Choroid plexus epithelial cell (primary cell): ENCODE measurements at regions not wholly inside any gene's neighbourhood (a gene's known extent, or its start where the extent isn't known, plus 50 kb on each side); places are given as distances from the start of the nearest gene placed in this dataset.
"Not testable (repeated sequence)": the region's sequence is repeated elsewhere in the genome, so short reads cannot be mapped to it uniquely, and the experiment has no call there.

Experiments used
- DNase-seq: peaks from one replicate; pipeline ENCODE4 v3.0.0-alpha.2; 2010; ENCODE audit warnings: low read depth
- H3K4me3 ChIP-seq: 2 replicates; pipeline ENCODE4 v1.5.1; 2011; ENCODE audit warnings: low read depth, mild to moderate bottlenecking, control low read depth, low read length, moderate library complexity
- TF ChIP-seq, protein P1 (sequence below): conservative IDR thresholded peaks from 2 replicates; pipeline ENCODE4 v1.5.1; 2011; ENCODE audit warnings: low read depth, mild to moderate bottlenecking, control low read depth, inconsistent platforms, low read length, moderate library complexity

DNA sequence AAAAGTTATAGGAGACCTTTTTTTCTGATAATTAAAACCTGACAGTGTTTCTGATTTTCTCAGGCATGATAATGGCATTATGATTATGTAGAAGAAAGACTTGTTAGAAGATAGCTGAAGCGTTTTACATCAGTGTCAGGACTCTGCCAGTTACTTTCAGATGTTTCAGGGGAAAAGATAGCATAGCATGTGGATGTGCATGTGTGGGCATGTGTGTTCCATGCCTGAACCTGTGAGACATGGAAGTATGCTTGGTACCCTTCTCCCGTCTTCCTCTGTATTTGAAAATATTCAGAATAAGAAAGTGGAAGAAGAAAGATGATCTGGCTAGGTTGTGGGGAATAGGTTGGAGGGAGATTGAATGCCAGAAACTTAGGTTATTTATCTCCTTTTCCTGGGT lies 113.1 kb upstream of the PCAT7 start:
- DNase-seq, result no peak
- H3K4me3 ChIP-seq, result no peak overlapping the region
- TF ChIP-seq, protein P1, sequence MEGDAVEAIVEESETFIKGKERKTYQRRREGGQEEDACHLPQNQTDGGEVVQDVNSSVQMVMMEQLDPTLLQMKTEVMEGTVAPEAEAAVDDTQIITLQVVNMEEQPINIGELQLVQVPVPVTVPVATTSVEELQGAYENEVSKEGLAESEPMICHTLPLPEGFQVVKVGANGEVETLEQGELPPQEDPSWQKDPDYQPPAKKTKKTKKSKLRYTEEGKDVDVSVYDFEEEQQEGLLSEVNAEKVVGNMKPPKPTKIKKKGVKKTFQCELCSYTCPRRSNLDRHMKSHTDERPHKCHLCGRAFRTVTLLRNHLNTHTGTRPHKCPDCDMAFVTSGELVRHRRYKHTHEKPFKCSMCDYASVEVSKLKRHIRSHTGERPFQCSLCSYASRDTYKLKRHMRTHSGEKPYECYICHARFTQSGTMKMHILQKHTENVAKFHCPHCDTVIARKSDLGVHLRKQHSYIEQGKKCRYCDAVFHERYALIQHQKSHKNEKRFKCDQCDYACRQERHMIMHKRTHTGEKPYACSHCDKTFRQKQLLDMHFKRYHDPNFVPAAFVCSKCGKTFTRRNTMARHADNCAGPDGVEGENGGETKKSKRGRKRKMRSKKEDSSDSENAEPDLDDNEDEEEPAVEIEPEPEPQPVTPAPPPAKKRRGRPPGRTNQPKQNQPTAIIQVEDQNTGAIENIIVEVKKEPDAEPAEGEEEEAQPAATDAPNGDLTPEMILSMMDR, result no peak

DNA sequence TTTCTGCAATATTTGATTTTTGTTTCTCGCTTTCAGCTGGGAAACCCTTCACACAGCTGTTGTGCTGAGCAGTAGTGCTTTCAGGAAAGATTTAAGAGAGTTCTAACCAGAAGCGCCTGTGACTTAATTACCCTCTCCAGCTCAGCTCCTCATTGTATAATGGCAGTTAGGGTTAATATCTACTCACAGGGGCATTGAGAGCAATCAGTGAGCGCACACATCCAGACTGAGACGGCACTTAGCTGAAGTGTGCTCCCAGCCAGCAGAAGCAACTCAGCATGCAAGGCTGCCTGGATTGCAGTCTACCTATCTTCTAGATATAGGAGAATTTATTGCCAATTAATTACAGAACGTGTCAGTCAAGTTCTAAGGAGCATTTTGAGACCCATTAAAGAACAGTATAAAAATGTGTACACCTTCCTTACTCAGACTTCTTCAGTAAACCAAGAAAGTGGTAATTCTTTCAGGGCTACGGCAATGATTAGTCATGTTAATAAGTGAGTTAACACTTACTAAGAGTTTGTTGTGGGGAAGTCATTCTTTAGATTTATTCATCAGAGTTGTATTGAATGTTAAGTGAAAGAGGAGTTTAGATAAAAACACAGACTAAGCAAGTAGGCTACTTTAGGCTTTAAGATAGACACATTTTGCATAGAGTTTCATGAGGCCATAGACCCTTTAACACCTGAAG lies 111.7 kb upstream of the PCAT7 start:
- H3K4me3 ChIP-seq, result no peak overlapping the region
- no peak for DNase-seq
- TF ChIP-seq, protein P1, result no peak

DNA sequence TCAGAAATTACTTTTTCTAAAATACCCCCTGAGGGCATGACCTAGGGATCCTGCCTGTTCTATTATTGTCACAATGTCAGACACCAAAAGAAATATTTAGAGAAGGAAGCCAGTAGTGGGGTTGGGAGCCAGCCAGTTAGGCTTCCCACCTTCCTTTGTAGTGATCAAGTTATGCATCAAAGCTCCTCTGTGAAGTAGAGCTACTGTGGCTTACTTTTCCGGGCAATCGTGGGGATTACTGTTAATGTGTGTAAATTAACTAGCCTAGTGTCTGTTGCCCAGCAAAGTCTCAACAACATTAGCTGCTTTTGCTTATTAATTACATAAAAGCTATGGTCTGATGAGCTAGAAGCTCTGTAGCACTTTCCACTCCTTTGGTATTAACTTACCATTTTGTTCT lies 109.0 kb upstream of the PCAT7 start:
- TF ChIP-seq, protein P1, result no peak
- DNase-seq, result no peak
- no peak overlapping the region for H3K4me3 ChIP-seq

DNA sequence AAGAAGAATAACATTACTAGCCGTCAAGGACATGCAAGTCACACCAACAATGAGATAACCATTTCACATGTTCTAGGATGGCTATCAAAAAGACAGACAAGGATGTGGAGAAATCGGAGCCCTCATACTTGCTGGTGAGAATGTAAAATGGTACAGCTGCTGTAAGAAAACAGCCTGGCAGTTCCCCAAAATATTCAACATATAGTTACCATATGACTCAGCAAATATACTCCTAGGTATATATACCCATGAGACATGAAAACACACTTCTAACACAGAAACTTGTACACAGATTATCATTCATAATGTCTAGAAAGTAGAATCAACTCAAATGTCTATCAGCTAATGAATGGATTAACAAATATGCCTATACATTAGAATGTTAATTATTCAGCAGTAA lies 105.4 kb upstream of the PCAT7 start:
- TF ChIP-seq, protein P1, result no peak
- DNase-seq, result no peak
- no peak overlapping the region for H3K4me3 ChIP-seq

DNA sequence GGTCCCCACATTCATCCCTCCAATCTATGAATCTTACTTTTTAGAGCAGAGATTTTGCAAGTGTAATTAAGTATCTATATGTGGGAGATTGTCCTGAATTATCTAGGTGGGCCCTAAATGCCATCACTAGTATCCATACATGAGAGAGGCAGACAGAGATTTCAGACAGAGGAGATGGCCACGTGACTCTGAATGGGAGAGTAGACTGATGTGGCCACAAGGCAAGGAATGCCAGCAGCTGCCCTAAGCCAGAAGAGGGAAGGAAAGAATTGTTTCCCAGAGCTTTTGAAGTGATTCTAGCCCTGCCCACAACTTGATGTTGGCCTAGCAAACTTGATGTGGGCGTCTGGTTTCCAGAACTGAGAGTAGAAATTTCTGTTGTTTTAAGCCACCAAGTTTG lies 90.1 kb upstream of the PCAT7 start:
- no peak overlapping the region for H3K4me3 ChIP-seq
- TF ChIP-seq, protein P1, result no peak
- DNase-seq, result no peak

DNA sequence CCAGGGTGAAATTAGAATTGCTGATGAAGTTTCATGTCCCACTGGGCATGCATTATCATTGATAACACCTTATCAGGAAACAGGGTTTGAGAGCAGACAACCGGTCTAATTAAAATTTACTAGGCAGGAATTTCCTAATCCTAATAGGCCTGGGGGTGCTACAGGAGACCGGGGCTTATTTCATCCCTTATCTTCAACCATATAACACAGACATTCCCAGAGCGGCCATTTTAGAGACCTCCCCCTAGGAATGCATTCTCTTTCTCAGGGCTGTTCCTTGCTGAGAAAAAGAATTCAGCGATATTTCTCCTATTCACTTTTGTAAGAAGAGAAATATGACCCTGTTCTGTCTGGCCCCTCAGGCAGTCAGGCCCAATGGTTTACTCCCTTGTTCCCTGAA lies 82.8 kb upstream of the PCAT7 start:
- not testable (repeated sequence) for H3K4me3 ChIP-seq, DNase-seq

DNA sequence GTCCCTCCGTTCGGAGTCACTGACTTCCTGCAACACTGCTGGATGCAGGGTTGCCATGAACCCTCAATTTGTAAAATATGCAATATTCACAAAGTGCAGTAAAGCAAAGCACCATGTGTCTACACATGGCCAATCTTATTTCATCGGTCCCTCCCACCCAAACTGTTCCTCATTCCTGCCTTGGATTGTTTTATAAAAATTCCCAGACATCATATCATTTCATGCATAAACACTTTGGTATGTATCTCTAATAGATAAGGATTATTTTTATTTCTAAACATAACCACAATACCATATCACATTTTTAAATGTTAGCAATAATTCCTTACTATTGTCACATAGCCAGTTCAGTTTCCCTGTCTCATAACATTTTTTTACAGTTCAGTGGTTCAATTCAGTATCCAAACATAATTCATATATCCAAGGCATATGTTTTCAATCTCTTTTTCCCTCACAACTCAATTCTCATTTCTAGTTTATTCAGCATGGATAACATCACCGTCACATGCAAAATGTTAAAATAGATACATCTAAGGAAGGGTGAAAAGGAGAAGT lies 82.0 kb upstream of the PCAT7 start:
- DNase-seq, result no peak
- no peak overlapping the region for H3K4me3 ChIP-seq
- TF ChIP-seq, protein P1, result no peak
